GM20000 (cell line): ENCODE measurements at regions not wholly inside any gene's neighbourhood (a gene's known extent, or its start where the extent isn't known, plus 50 kb on each side); places are given as distances from the start of the nearest gene placed in this dataset.
"Not testable (repeated sequence)": the region's sequence is repeated elsewhere in the genome, so short reads cannot be mapped to it uniquely, and the experiment has no call there.

Experiments used
- DNase-seq: peaks from one replicate; pipeline ENCODE4 v3.0.0; 2012; ENCODE audit warnings: low spot score
- CTCF ChIP-seq: IDR thresholded peaks from 2 replicates; pipeline ENCODE4 v1.5.1; 2012; ENCODE audit warnings: mild to moderate bottlenecking, control low read depth; ENCODE audit errors: extremely low read depth, missing control alignments

GRCh38 chr4:178003098-178003657, 560.9 kb upstream of the AGA start:
- no peak for DNase-seq
- no peak for TF ChIP-seq CTCF

- TF ChIP-seq CTCF: no peak
- DNase-seq: no peak
Measured at GRCh38 chr4:178010596-178010995, 568.4 kb upstream of the AGA start.

DNA sequence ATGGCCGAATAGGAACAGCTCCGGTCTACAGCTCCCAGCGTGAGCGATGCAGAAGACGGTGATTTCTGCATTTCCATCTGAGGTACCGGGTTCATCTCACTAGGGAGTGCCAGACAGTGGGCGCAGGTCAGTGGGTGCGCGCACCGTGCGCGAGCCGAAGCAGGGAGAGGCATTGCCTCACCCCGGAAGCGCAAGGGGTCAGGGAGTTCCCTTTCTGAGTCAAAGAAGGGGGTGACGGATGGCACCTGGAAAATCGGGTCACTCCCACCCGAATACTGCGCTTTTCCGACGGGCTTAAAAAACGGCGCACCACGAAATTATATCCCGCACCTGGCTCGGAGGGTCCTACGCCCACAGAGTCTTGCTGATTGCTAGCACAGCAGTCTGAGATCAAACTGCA, 572.8 kb upstream of the AGA start:
- DNase-seq: not testable (repeated sequence)

- no peak for DNase-seq
- TF ChIP-seq CTCF: no peak
Measured at GRCh38 chr4:178026999-178027398, 584.8 kb upstream of the AGA start.

DNA sequence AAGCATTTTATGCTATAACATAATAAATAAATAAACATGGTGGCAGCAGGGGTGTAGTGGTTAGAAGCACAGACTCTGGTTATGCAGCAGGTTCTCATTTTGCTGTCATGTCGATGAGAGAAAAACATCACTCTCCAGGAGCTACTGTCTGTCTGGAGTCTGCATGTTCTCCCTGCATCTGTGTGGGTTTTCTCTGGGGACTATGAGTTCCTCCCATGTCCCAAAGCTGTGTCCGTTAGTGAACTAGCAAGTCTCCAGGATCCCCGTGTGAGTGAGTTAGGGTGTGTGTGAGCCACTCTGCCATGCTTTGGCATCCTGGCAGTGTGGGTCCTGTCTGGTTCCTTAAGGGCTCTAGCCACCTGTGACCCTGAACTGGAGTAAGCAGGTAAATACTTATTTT, 585.6 kb upstream of the AGA start:
- no peak for TF ChIP-seq CTCF
- DNase-seq: no peak

DNA sequence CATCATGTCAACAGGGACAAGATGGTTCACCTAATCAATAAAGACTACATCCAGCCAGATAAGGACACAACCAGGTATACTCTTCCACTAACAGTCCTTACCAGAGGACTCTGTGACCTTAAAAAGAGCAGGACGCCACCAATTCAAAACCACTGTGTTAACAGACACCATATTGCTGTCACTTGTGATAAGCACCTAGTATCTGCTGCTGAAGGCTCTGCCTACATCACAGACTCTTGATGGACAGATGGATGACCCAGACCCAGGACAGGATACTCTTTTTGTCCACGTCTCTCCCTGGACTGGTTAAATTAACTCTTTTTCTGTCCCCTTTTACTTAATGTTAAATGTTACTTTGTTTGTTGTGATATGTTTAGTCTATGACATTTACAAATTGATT, 586.2 kb upstream of the AGA start:
- no peak for TF ChIP-seq CTCF
- no peak for DNase-seq

GRCh38 chr4:178037459-178038214, 595.4 kb upstream of the AGA start:
- no peak for TF ChIP-seq CTCF

DNA sequence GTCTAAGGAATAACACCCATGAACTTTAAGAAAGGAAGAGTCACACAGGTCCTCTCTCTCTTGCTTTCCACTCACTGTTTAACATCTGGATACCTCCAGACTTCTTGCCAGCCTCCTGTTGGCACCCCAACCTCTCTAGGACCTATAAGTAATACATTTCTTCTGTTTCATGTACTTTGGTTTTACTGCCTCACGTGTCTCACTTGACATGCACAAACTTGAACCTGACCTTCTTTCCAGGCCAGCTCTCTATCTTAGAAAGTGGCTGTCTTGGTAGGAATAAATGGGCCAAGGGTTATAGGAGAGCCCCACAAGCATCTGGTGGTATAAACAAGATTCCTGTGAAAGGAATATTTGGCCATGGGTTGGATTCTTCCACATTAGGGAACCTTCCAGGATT, 614.8 kb upstream of the AGA start:
- no peak for TF ChIP-seq CTCF
- no peak for DNase-seq

More at GRCh38 chr4:178037459-178038214, 595.4 kb upstream of the AGA start:
- no peak for DNase-seq
